ENCODE measurements at regions not wholly inside any gene's neighbourhood (a gene's known extent, or its start where the extent isn't known, plus 50 kb on each side); places are given as distances from the start of the nearest gene placed in this dataset.

DNA sequence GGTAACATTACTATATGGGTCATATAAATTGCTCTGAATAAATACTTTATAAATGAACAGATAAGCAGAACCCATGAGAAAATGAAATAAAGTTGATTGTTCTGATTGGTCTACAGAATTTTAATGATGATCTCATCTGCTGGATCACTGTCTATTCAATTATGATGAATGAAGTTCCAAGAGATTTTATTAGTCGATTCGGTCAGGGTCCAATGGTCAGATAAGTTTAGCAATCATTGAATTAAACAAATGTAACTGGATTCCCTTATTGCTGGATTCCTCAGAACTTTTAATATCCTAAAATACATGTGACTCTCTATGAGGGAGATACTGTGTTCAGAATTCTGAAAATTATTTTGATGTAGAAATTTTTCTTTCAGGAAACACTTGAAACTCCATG is 715.2 kb downstream of the EPM2A start:
- Mint-ChIP-seq H3K4me3 (ENCODE audit: unreplicated experiment) (no peak overlapping the region), H3K4me1 (ENCODE audit: unreplicated experiment) (peaks cover 29% of the 10 kb centered on the region), H3K27me3 (ENCODE audit: unreplicated experiment) (no peaks in the 10 kb centered on the region), H3K9me3 (ENCODE audit: unreplicated experiment) (no peaks in the 10 kb centered on the region), H3K27ac (ENCODE audit: unreplicated experiment) (no peak overlapping the region), H3K36me3 (ENCODE audit: unreplicated experiment) (no peaks in the 10 kb centered on the region)
- no peak for DNase-seq (ENCODE audit: extremely low spot score, unreplicated experiment)
- TF ChIP-seq CTCF (IDR thresholded peaks at IDR 0.05): no peak

- H3K9me3 Mint-ChIP-seq (ENCODE audit: unreplicated experiment): no peaks in the 10 kb centered on the region
- H3K36me3 Mint-ChIP-seq (ENCODE audit: unreplicated experiment): no peaks in the 10 kb centered on the region
- no peaks in the 10 kb centered on the region for H3K27me3 Mint-ChIP-seq (ENCODE audit: unreplicated experiment)
- peaks cover 24% of the 10 kb centered on the region for H3K4me1 Mint-ChIP-seq (ENCODE audit: unreplicated experiment)
- no peak for DNase-seq (ENCODE audit: extremely low spot score, unreplicated experiment)
- no peak overlapping the region for H3K27ac Mint-ChIP-seq (ENCODE audit: unreplicated experiment)
- H3K4me3 Mint-ChIP-seq (ENCODE audit: unreplicated experiment): no peak overlapping the region
- no peak for TF ChIP-seq CTCF (IDR thresholded peaks at IDR 0.05)
Measured at GRCh38 chr6:145020543-145020942, 714.8 kb downstream of the EPM2A start.

DNA sequence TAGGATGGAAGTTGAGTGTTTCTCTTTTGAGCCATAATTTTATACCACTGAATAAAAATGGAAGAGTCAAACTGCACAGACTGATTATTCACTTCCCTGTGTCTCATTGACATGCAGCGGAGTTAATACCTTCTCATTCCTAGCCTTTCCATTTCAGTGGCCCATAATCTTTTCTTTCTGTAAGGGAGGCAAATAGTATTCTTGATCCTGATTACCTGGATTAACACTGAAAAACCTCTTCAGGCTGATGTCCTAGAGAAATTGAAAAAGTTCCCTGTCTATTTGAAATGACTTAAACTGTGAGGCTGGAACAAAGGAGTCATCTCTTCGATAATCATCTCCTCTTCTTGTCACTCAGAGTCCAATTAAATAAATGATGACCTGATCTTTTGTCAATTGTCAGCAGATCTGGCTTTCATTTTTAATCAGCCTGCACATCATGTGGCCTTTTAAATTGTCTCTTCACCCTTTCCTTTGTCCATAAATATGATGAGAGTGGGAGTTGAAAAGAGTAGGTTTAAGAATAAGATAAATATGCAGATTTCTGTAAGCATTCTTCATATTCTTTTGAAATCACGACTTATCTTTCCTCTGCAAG is 713.0 kb downstream of the EPM2A start:
- TF ChIP-seq CTCF (IDR thresholded peaks at IDR 0.05): no peak
- Mint-ChIP-seq H3K36me3 (ENCODE audit: unreplicated experiment) (no peaks in the 10 kb centered on the region), H3K4me1 (ENCODE audit: unreplicated experiment) (peaks cover 8% of the 10 kb centered on the region), H3K4me3 (ENCODE audit: unreplicated experiment) (no peak overlapping the region), H3K9me3 (ENCODE audit: unreplicated experiment) (no peaks in the 10 kb centered on the region), H3K27me3 (ENCODE audit: unreplicated experiment) (no peaks in the 10 kb centered on the region), H3K27ac (ENCODE audit: unreplicated experiment) (no peak overlapping the region)
- DNase-seq (ENCODE audit: extremely low spot score, unreplicated experiment): no peak

DNA sequence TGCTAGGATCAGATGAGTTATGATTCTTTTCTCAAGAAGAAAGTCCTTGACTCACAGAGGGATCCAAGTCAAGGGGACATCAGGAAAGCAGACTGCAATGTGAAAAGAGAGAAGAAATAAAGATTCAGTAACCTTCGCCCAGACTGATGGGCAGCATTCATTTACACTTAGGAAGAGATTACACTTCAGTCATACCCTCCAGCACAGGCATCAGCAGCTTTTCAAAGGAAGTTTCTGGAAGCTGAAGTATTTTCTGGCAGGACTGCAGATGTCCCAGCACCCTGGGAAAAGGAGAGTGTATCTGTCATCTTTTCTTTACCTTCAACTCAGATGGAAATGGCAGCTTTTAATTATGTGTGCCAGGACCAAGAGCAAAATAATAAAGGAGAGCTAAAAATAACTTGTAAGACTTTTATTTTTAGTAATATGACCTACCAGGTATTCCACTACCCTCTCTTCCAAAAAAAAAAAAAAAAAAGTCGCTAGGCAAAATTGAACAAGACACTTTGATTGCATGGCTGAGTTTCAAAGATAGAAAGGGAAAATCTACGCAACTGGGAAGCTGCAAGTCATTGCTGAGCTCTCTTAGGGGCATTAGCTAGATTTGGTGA is 712.1 kb downstream of the EPM2A start:
- Mint-ChIP-seq H3K27ac (ENCODE audit: unreplicated experiment) (no peak overlapping the region), H3K4me3 (ENCODE audit: unreplicated experiment) (no peak overlapping the region), H3K36me3 (ENCODE audit: unreplicated experiment) (no peaks in the 10 kb centered on the region), H3K4me1 (ENCODE audit: unreplicated experiment) (peaks cover 3% of the 10 kb centered on the region), H3K9me3 (ENCODE audit: unreplicated experiment) (no peaks in the 10 kb centered on the region), H3K27me3 (ENCODE audit: unreplicated experiment) (no peaks in the 10 kb centered on the region)
- DNase-seq (ENCODE audit: extremely low spot score, unreplicated experiment): no peak
- no peak for TF ChIP-seq CTCF (IDR thresholded peaks at IDR 0.05)

DNA sequence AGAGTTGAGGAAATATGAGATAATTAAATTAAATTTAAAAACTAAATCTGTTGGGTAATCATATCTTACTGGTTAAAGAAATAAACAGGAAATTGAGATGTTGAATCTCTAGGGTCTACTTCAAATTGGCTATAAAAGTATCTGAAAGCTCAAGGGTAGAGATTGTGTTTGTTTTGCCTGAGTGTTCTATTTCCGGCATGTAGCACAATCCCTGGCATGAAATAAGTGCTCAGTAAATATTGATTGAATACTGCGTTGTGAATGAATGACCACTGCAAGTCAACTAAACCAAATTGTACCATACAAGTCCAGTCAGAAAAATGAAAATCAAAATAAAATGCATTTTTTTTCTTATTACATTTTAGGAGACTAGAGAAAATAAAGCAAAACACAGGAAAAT is 709.8 kb downstream of the EPM2A start:
- peaks cover 3% of the 10 kb centered on the region for H3K4me1 Mint-ChIP-seq (ENCODE audit: unreplicated experiment)
- DNase-seq (ENCODE audit: extremely low spot score, unreplicated experiment): no peak
- H3K9me3 Mint-ChIP-seq (ENCODE audit: unreplicated experiment): no peaks in the 10 kb centered on the region
- no peak for TF ChIP-seq CTCF (IDR thresholded peaks at IDR 0.05)
- no peaks in the 10 kb centered on the region for H3K36me3 Mint-ChIP-seq (ENCODE audit: unreplicated experiment)
- no peaks in the 10 kb centered on the region for H3K27me3 Mint-ChIP-seq (ENCODE audit: unreplicated experiment)
- no peak overlapping the region for H3K4me3 Mint-ChIP-seq (ENCODE audit: unreplicated experiment)
- no peak overlapping the region for H3K27ac Mint-ChIP-seq (ENCODE audit: unreplicated experiment)

Measured in osteocyte (in vitro differentiated cells).